PC-3 (cell line): ENCODE measurements at regions not wholly inside any gene's neighbourhood (a gene's known extent, or its start where the extent isn't known, plus 50 kb on each side); places are given as distances from the start of the nearest gene placed in this dataset.

Experiments
- ATAC-seq: fragments of 200-7000 bp; cut with Tn5 transposase; 2 replicates; pipeline ENCODE4 v1.9.1; 2020; ENCODE audit warnings: mild to moderate bottlenecking, moderate library complexity
- BruUV-seq: library from RNA; stranded (reverse); fragments of 400-500 nt; replicated peaks from 2 replicates; lab custom pipeline; 2021; lab: Mats Ljungman, UMichigan
- CTCF ChIA-PET: fragments of 300-600 bp; sonication (Branson Sonifier 250); formaldehyde crosslinking; loops from one replicate; lab custom pipeline; 2022; ENCODE audit warnings: antibody characterized with exemption; lab: Charles Lee
- POLR2A ChIA-PET: fragments of 300-600 bp; sonication (Branson Sonifier 250); formaldehyde crosslinking; loops from one replicate; lab custom pipeline; 2022; ENCODE audit warnings: antibody characterized with exemption; ENCODE audit not compliant: unreplicated experiment; lab: Charles Lee
- DNase-seq: peaks from one replicate; pipeline ENCODE4 v3.0.0-alpha.2; 2015
- H2AFZ ChIP-seq: fragments of 300-600 bp; sonication (generic); 2 replicates; pipeline ENCODE4 v1.6.0; 2016; ENCODE audit warnings: antibody characterized with exemption, low read length
- H3F3A ChIP-seq: fragments of 300-600 bp; sonication (generic); one replicate; pipeline ENCODE4 v1.6.0; 2017; ENCODE audit warnings: antibody characterized with exemption, low read length, control low read depth, mild to moderate bottlenecking; ENCODE audit not compliant: unreplicated experiment
- H3K27ac ChIP-seq: fragments of 300-600 bp; sonication (generic); 2 replicates; pipeline ENCODE4 v1.5.1; 2016; ENCODE audit warnings: mild to moderate bottlenecking, low read length
- H3K27me3 ChIP-seq: fragments of 300-600 bp; sonication (generic); 2 replicates; pipeline ENCODE4 v1.6.1; 2016; ENCODE audit warnings: low read length, mixed read lengths
- H3K36me3 ChIP-seq: fragments of 300-600 bp; sonication (generic); 2 replicates; pipeline ENCODE4 v1.6.1; 2016; ENCODE audit warnings: low read depth, mixed run types, low read length, mixed read lengths
- H3K4me1 ChIP-seq: fragments of 300-600 bp; sonication (generic); 2 replicates; pipeline ENCODE4 v1.5.1; 2016; ENCODE audit warnings: low read length; ENCODE audit not compliant: insufficient read depth
- H3K4me2 ChIP-seq: fragments of 300-600 bp; sonication (generic); 2 replicates; pipeline ENCODE4 v1.6.0; 2016; ENCODE audit warnings: low read length
- H3K4me3 ChIP-seq: fragments of 300-600 bp; sonication (generic); 2 replicates; pipeline ENCODE4 v1.5.1; 2016; ENCODE audit warnings: mild to moderate bottlenecking, low read length, mixed read lengths
- H3K79me2 ChIP-seq: fragments of 300-600 bp; sonication (generic); 2 replicates; pipeline ENCODE4 v1.6.1; 2017; ENCODE audit warnings: low read length, mixed read lengths
- H3K9ac ChIP-seq: fragments of 300-600 bp; sonication (generic); 2 replicates; pipeline ENCODE4 v1.6.0; 2016; ENCODE audit warnings: mild to moderate bottlenecking, low read length
- H3K9me2 ChIP-seq: fragments of 300-600 bp; sonication (generic); replicated peaks from 2 replicates; pipeline ENCODE4 v1.6.1; 2016; ENCODE audit warnings: mixed run types, low read length, mixed read lengths
- H3K9me3 ChIP-seq: fragments of 300-600 bp; sonication (generic); 2 replicates; pipeline ENCODE4 v1.6.1; 2016; ENCODE audit warnings: low read length, mixed read lengths
- H4K20me1 ChIP-seq: fragments of 300-600 bp; sonication (generic); 2 replicates; pipeline ENCODE4 v1.6.1; 2016; ENCODE audit warnings: low read length, mixed read lengths
- CTCF ChIP-seq: fragments of 300-600 bp; sonication (generic); conservative IDR thresholded peaks from 2 replicates; pipeline ENCODE4 v1.5.1; 2017; ENCODE audit warnings: antibody characterized with exemption, low read depth, mild to moderate bottlenecking, low read length
- EZH2 ChIP-seq: fragments of 300-600 bp; sonication (generic); IDR thresholded peaks from one replicate; pipeline ENCODE4 v1.6.1; 2017; ENCODE audit warnings: antibody characterized with exemption, mild to moderate bottlenecking, low read length; ENCODE audit not compliant: unreplicated experiment
- EZH2phosphoT487 ChIP-seq: fragments of 300-600 bp; sonication (generic); IDR thresholded peaks from 2 replicates; pipeline ENCODE4 v1.6.1; 2018; ENCODE audit warnings: mild to moderate bottlenecking, antibody characterized with exemption, low read length, borderline replicate concordance
- intact Hi-C: fragments of 100-400 bp; cut with micrococcal nuclease; formaldehyde crosslinking; loops from 2 replicates; pipeline ENCODE4 v1.9.0; 2023

- H3F3A ChIP-seq: no peaks in the 10 kb centered on the region
- H3K79me2 ChIP-seq: no peaks in the 10 kb centered on the region
- H3K4me1 ChIP-seq: no peaks in the 10 kb centered on the region
- no peak for TF ChIP-seq CTCF
- TF ChIP-seq EZH2phosphoT487: no peak
- TF ChIP-seq EZH2: no peak
- H4K20me1 ChIP-seq: no peaks in the 10 kb centered on the region
- H3K27ac ChIP-seq: no peak overlapping the region
- no peak overlapping the region for H2AFZ ChIP-seq
- no peak for ATAC-seq
- CTCF ChIA-PET: no interaction called here
- H3K9me3 ChIP-seq: no peaks in the 10 kb centered on the region
- POLR2A ChIA-PET: no interaction called here
- intact Hi-C loops: no loop called here
- H3K4me2 ChIP-seq: no peak overlapping the region
- no peak overlapping the region for H3K9ac ChIP-seq
- no peaks in the 10 kb centered on the region for H3K36me3 ChIP-seq
- H3K4me3 ChIP-seq: no peak overlapping the region
- no peaks in the 10 kb centered on the region for H3K9me2 ChIP-seq
- no peak for DNase-seq
- H3K27me3 ChIP-seq: no peaks in the 10 kb centered on the region
- no TSS peak for BruUV-seq
Observed at GRCh38 chr1:181189245-181189644, 100.7 kb downstream of the IER5 start.

GRCh38 chr1:181189691-181190363 lies 101.3 kb downstream of the IER5 start:
- peak; percentile 62 for DNase-seq
- intact Hi-C loops: loop anchor here (1.0 kb wide), 1 partner anchor 235 kb away; no protein-coding TSS in a partner anchor

More at GRCh38 chr1:181189691-181190363, 101.3 kb downstream of the IER5 start:
- Histone ChIP-seq H3K9ac (no peak overlapping the region), H3K9me3 (no peaks in the 10 kb centered on the region), H3K36me3 (no peaks in the 10 kb centered on the region), H3K27me3 (no peaks in the 10 kb centered on the region), H3F3A (no peaks in the 10 kb centered on the region), H3K4me2 (peak overlapping the region; percentile 71), H2AFZ (no peak overlapping the region), H4K20me1 (no peaks in the 10 kb centered on the region), H3K4me1 (no peaks in the 10 kb centered on the region), H3K79me2 (no peaks in the 10 kb centered on the region), H3K27ac (no peak overlapping the region), H3K4me3 (peak overlapping the region; percentile 27; the same call in 1 of the 2 replicates), H3K9me2 (no peaks in the 10 kb centered on the region)
- TF ChIP-seq EZH2 (no peak), CTCF (peak; percentile 87), EZH2phosphoT487 (no peak)
- peak; percentile 96 for ATAC-seq
- no TSS peak for BruUV-seq
- ChIA-PET CTCF (interaction anchor here (0.5 kb wide), 1 partner anchor 117 kb away, joined by 3 read pairs; no protein-coding TSS in a partner anchor), POLR2A (no interaction called here)
